ENCODE measurements at regions not wholly inside any gene's neighbourhood (a gene's known extent, or its start where the extent isn't known, plus 50 kb on each side); places are given as distances from the start of the nearest gene placed in this dataset.

DNA sequence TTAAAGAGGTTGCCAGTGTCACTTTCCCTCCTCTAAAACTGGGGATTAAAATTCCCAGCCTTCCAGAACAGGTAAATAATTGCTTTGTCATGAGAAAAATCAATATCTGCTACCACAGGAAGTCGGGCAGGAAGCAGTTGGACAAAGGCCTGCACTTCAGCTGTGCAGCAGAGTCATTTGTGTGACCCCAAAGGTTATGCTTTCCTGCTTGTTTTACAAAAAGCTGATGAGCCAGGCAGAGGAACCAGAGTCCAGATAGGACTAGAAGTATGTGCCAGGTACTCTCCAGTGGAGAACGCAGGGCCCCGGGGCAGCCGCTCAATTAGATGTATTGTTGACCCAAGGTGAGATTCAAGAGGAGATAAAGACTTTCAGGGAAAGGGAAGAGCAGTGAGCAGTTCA lies 117.1 kb upstream of the FRMD6 start (continued):
- TF ChIP-seq ZXDC (CRISPR knock-in tag; IDR thresholded peaks at IDR 0.05) (no peak), MED8 (CRISPR knock-in tag; IDR thresholded peaks at IDR 0.05; ENCODE audit: insufficient replicate concordance) (no peak), ZNF230 (CRISPR knock-in tag; IDR thresholded peaks at IDR 0.05) (no peak), GPN1 (CRISPR knock-in tag; IDR thresholded peaks at IDR 0.05; ENCODE audit: borderline replicate concordance) (no peak), SRSF1 (optimal IDR thresholded peaks at IDR 0.05; ENCODE audit: low read depth, low read length) (no peak), EP300 (IDR thresholded peaks at IDR 0.05; ENCODE audit: low read depth in 2 of 2, low read length in 2 of 2) (peak in 1 of 2 experiments; percentile 91; a peak in 3 of 4 replicates), EP300 (CRISPR knock-in tag; IDR thresholded peaks at IDR 0.05; ENCODE audit: borderline replicate concordance) (peak; percentile 71; the same call in 1 of the 2 replicates), ZBTB26 (CRISPR knock-in tag; IDR thresholded peaks at IDR 0.05; ENCODE audit: borderline replicate concordance) (peak; percentile 98), MEIS2 (CRISPR knock-in tag; IDR thresholded peaks at IDR 0.05) (peak; percentile 70; the same call in 1 of the 2 replicates), RAD21 (CRISPR knock-in tag; IDR thresholded peaks at IDR 0.05) (0 out of 2 replicates have a peak, but pooled peaks have one; percentile 25), FOXK1 (CRISPR knock-in tag; IDR thresholded peaks at IDR 0.05; ENCODE audit: borderline replicate concordance, low read depth) (peak; percentile 62; the same call in 1 of the 2 replicates), ZNF773 (CRISPR knock-in tag; IDR thresholded peaks at IDR 0.05; ENCODE audit: borderline replicate concordance) (no peak), ZBTB14 (CRISPR knock-in tag; IDR thresholded peaks at IDR 0.05) (no peak), BRCA1 (CRISPR knock-in tag; IDR thresholded peaks at IDR 0.05) (0 out of 2 replicates have a peak, but pooled peaks have one; percentile 37), ZBTB42 (CRISPR knock-in tag; IDR thresholded peaks at IDR 0.05) (no peak), JUNB (CRISPR knock-in tag; IDR thresholded peaks at IDR 0.05; ENCODE audit: borderline replicate concordance) (no peak), NCOA2 (CRISPR knock-in tag; IDR thresholded peaks at IDR 0.05) (peak; percentile 81), HIVEP1 (CRISPR knock-in tag; IDR thresholded peaks at IDR 0.05) (no peak), ZC3H4 (CRISPR knock-in tag; IDR thresholded peaks at IDR 0.05; ENCODE audit: borderline replicate concordance) (no peak), ZSCAN21 (CRISPR knock-in tag; IDR thresholded peaks at IDR 0.05; ENCODE audit: borderline replicate concordance) (no peak), RCOR2 (CRISPR knock-in tag; IDR thresholded peaks at IDR 0.05) (peak; percentile 85), ZNF878 (CRISPR knock-in tag; IDR thresholded peaks at IDR 0.05) (peak; percentile 52; the same call in 1 of the 2 replicates), GABPA (IDR thresholded peaks at IDR 0.05; ENCODE audit: low read depth, low read length) (peak; percentile 58), GABPA (CRISPR knock-in tag; IDR thresholded peaks at IDR 0.05; ENCODE audit: low read depth) (peak; percentile 93), ZNF451 (CRISPR knock-in tag; IDR thresholded peaks at IDR 0.05) (peak; percentile 49; the same call in 1 of the 2 replicates)
- TF ChIP-seq, protein P1, sequence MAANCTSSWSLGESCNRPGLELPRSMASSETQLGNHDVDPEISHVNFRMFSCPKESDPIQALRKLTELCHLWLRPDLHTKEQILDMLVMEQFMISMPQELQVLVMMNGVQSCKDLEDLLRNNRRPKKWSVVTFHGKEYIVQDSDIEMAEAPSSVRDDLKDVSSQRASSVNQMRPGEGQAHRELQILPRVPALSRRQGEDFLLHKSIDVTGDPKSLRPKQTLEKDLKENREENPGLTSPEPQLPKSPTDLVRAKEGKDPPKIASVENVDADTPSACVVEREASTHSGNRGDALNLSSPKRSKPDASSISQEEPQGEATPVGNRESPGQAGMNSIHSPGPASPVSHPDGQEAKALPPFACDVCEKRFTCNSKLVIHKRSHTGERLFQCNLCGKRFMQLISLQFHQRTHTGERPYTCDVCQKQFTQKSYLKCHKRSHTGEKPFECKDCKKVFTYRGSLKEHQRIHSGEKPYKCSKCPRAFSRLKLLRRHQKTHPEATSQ (CRISPR knock-in tag; IDR thresholded peaks at IDR 0.05; ENCODE audit: borderline replicate concordance) = no peak

Data from HepG2 (cell line).